WTC11 (cell line): ENCODE measurements at regions not wholly inside any gene's neighbourhood (a gene's known extent, or its start where the extent isn't known, plus 50 kb on each side); places are given as distances from the start of the nearest gene placed in this dataset.
A peak's percentile ranks its signal among the peaks of the same experiment; 100 is the strongest.

Experiments used
- ATAC-seq: fragments of 200-7000 bp; cut with Tn5 transposase; 2 replicates; pipeline ENCODE4 v1.10.0; 2021; ENCODE audit warnings: mild to moderate bottlenecking, moderate library complexity
- CTCF ChIA-PET: fragments of 300-600 bp; sonication (Branson Sonifier 250); formaldehyde crosslinking; loops from one replicate; lab custom pipeline; 2021; ENCODE audit warnings: antibody characterized with exemption; lab: Charles Lee
- POLR2A ChIA-PET: fragments of 350-600 bp; sonication (Branson Sonifier 250); formaldehyde crosslinking; loops from one replicate; lab custom pipeline; 2021; ENCODE audit warnings: antibody characterized with exemption; lab: Charles Lee
- DNase-seq: peaks from one replicate; pipeline ENCODE4 v3.0.0; 2021; ENCODE audit warnings: low spot score
- H3K27ac Mint-ChIP-seq: 2 replicates; pipeline ENCODE4 v1.8.0; 2021; ENCODE audit warnings: mixed read lengths
- H3K27me3 Mint-ChIP-seq: 2 replicates; pipeline ENCODE4 v1.8.0; 2021; ENCODE audit warnings: low read depth, mild to moderate bottlenecking, moderate library complexity, mixed read lengths
- H3K36me3 Mint-ChIP-seq: 2 replicates; pipeline ENCODE4 v1.8.0; 2021; ENCODE audit warnings: mixed read lengths
- H3K4me1 Mint-ChIP-seq: 2 replicates; pipeline ENCODE4 v1.8.0; 2022; ENCODE audit warnings: mixed read lengths
- H3K4me3 Mint-ChIP-seq: 2 replicates; pipeline ENCODE4 v1.8.0; 2021; ENCODE audit warnings: mild to moderate bottlenecking, moderate library complexity, mixed read lengths
- H3K9me3 Mint-ChIP-seq: 2 replicates; pipeline ENCODE4 v1.8.0; 2021; ENCODE audit warnings: mixed read lengths
- AFF4 ChIP-seq: sonication (generic); formaldehyde crosslinking; IDR thresholded peaks from 2 replicates; pipeline ENCODE4 v1.8.1; 2023; ENCODE audit warnings: mild to moderate bottlenecking, missing genetic modification reagents, borderline replicate concordance
- ATF2 ChIP-seq: sonication (generic); formaldehyde crosslinking; IDR thresholded peaks from 2 replicates; pipeline ENCODE4 v1.8.1; 2022; ENCODE audit warnings: low read depth, missing genetic modification reagents, borderline replicate concordance
- ELF4 ChIP-seq: sonication (generic); formaldehyde crosslinking; IDR thresholded peaks from 2 replicates; pipeline ENCODE4 v1.8.1; 2022; ENCODE audit warnings: low read depth, mild to moderate bottlenecking, moderate library complexity, missing genetic modification reagents
- IRF1 ChIP-seq: sonication (generic); formaldehyde crosslinking; IDR thresholded peaks from 2 replicates; pipeline ENCODE4 v1.8.0; 2023; ENCODE audit warnings: missing genetic modification reagents
- MLX ChIP-seq: sonication (generic); formaldehyde crosslinking; IDR thresholded peaks from 2 replicates; pipeline ENCODE4 v1.8.1; 2023; ENCODE audit warnings: mild to moderate bottlenecking, missing genetic modification reagents, moderate library complexity
- TP53 ChIP-seq: sonication (generic); formaldehyde crosslinking; IDR thresholded peaks from 2 replicates; pipeline ENCODE4 v1.8.1; 2023; ENCODE audit warnings: mild to moderate bottlenecking, missing genetic modification reagents
- ZNF219 ChIP-seq: sonication (generic); formaldehyde crosslinking; IDR thresholded peaks from 2 replicates; pipeline ENCODE4 v1.8.0; 2023; ENCODE audit warnings: missing genetic modification reagents, mild to moderate bottlenecking, borderline replicate concordance
- ZNF317 ChIP-seq: sonication (generic); formaldehyde crosslinking; IDR thresholded peaks from 2 replicates; pipeline ENCODE4 v1.8.1; 2023; ENCODE audit warnings: low read depth, mild to moderate bottlenecking, moderate library complexity, missing genetic modification reagents, borderline replicate concordance
- ZNF671 ChIP-seq: fragments of 250-450 bp; sonication (Bioruptor Pico); IDR thresholded peaks from 2 replicates; pipeline ENCODE4 v1.8.0; 2021; ENCODE audit warnings: mild to moderate bottlenecking
- TF ChIP-seq, protein P1 (sequence below): fragments of 250-450 bp; sonication (Bioruptor Pico); IDR thresholded peaks from 2 replicates; pipeline ENCODE4 v1.9.0; 2021; ENCODE audit warnings: mild to moderate bottlenecking
- TF ChIP-seq, protein P2 (sequence below): fragments of 250-450 bp; sonication (Bioruptor Pico); IDR thresholded peaks from 2 replicates; pipeline ENCODE4 v1.8.0; 2021; ENCODE audit warnings: mild to moderate bottlenecking
- TF ChIP-seq, protein P3 (sequence below): fragments of 250-450 bp; sonication (Bioruptor Pico); IDR thresholded peaks from 2 replicates; pipeline ENCODE4 v1.9.0; 2021; ENCODE audit warnings: mild to moderate bottlenecking, borderline replicate concordance

DNA sequence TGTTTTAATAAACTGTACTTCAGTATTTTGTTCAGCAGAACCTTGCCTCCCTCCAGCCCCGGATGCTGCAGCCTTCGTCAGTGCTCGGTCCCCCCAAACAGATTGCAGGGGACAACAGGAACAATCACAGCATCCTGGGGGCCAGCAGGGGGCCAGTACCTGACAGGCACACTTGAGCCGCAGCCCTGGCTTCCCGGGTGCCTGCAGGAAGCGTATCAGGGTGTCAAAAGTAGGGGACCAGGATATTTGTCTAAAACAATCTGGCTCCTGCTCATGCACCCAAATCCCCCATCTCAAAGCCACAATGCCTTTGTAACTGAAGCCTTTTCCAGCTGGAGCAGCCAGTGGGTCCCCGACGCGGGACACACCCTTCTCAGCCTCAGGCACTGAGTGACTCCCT, 167.5 kb upstream of the TSHZ3 start:
- ATAC-seq, result peak; percentile 24; the same call in 1 of the 2 replicates

More for the DNA sequence above, 167.5 kb upstream of the TSHZ3 start:
- Mint-ChIP-seq H3K27ac (no peak overlapping the region), H3K27me3 (no peaks in the 10 kb centered on the region; the same call in 1 of the 2 replicates), H3K9me3 (peaks cover 13% of the 10 kb centered on the region), H3K36me3 (peaks cover 5% of the 10 kb centered on the region; the same call in 1 of the 2 replicates), H3K4me3 (no peak overlapping the region), H3K4me1 (peaks cover 23% of the 10 kb centered on the region)
- CTCF ChIA-PET, result no interaction called here
- TF ChIP-seq IRF1 (CRISPR knock-in tag), result no peak
- TF ChIP-seq TP53 (CRISPR knock-in tag), result no peak
- no peak for TF ChIP-seq ELF4 (CRISPR knock-in tag)
- TF ChIP-seq AFF4 (CRISPR knock-in tag), result no peak
- TF ChIP-seq ATF2 (CRISPR knock-in tag), result no peak
- TF ChIP-seq ZNF671 (CRISPR knock-in tag), result no peak
- TF ChIP-seq, protein P1, sequence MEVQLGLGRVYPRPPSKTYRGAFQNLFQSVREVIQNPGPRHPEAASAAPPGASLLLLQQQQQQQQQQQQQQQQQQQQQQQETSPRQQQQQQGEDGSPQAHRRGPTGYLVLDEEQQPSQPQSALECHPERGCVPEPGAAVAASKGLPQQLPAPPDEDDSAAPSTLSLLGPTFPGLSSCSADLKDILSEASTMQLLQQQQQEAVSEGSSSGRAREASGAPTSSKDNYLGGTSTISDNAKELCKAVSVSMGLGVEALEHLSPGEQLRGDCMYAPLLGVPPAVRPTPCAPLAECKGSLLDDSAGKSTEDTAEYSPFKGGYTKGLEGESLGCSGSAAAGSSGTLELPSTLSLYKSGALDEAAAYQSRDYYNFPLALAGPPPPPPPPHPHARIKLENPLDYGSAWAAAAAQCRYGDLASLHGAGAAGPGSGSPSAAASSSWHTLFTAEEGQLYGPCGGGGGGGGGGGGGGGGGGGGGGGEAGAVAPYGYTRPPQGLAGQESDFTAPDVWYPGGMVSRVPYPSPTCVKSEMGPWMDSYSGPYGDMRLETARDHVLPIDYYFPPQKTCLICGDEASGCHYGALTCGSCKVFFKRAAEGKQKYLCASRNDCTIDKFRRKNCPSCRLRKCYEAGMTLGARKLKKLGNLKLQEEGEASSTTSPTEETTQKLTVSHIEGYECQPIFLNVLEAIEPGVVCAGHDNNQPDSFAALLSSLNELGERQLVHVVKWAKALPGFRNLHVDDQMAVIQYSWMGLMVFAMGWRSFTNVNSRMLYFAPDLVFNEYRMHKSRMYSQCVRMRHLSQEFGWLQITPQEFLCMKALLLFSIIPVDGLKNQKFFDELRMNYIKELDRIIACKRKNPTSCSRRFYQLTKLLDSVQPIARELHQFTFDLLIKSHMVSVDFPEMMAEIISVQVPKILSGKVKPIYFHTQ (CRISPR knock-in tag), result no peak
- no peak for TF ChIP-seq MLX (CRISPR knock-in tag)
- TF ChIP-seq ZNF219 (CRISPR knock-in tag), result no peak
- TF ChIP-seq, protein P2, sequence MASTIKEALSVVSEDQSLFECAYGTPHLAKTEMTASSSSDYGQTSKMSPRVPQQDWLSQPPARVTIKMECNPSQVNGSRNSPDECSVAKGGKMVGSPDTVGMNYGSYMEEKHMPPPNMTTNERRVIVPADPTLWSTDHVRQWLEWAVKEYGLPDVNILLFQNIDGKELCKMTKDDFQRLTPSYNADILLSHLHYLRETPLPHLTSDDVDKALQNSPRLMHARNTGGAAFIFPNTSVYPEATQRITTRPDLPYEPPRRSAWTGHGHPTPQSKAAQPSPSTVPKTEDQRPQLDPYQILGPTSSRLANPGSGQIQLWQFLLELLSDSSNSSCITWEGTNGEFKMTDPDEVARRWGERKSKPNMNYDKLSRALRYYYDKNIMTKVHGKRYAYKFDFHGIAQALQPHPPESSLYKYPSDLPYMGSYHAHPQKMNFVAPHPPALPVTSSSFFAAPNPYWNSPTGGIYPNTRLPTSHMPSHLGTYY (CRISPR knock-in tag), result no peak
- no peak for TF ChIP-seq ZNF317 (CRISPR knock-in tag)
- TF ChIP-seq, protein P3, sequence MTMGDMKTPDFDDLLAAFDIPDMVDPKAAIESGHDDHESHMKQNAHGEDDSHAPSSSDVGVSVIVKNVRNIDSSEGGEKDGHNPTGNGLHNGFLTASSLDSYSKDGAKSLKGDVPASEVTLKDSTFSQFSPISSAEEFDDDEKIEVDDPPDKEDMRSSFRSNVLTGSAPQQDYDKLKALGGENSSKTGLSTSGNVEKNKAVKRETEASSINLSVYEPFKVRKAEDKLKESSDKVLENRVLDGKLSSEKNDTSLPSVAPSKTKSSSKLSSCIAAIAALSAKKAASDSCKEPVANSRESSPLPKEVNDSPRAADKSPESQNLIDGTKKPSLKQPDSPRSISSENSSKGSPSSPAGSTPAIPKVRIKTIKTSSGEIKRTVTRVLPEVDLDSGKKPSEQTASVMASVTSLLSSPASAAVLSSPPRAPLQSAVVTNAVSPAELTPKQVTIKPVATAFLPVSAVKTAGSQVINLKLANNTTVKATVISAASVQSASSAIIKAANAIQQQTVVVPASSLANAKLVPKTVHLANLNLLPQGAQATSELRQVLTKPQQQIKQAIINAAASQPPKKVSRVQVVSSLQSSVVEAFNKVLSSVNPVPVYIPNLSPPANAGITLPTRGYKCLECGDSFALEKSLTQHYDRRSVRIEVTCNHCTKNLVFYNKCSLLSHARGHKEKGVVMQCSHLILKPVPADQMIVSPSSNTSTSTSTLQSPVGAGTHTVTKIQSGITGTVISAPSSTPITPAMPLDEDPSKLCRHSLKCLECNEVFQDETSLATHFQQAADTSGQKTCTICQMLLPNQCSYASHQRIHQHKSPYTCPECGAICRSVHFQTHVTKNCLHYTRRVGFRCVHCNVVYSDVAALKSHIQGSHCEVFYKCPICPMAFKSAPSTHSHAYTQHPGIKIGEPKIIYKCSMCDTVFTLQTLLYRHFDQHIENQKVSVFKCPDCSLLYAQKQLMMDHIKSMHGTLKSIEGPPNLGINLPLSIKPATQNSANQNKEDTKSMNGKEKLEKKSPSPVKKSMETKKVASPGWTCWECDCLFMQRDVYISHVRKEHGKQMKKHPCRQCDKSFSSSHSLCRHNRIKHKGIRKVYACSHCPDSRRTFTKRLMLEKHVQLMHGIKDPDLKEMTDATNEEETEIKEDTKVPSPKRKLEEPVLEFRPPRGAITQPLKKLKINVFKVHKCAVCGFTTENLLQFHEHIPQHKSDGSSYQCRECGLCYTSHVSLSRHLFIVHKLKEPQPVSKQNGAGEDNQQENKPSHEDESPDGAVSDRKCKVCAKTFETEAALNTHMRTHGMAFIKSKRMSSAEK (CRISPR knock-in tag), result no peak
- TF ChIP-seq, all 79 proteins: peak for 0
- POLR2A ChIA-PET, result interaction anchor here (0.5 kb wide), 1 partner anchor 23 kb away, joined by 3 read pairs; no protein-coding TSS in a partner anchor
- DNase-seq, result peak; percentile 26
